LoVo (cell line): ENCODE measurements at regions not wholly inside any gene's neighbourhood (a gene's known extent, or its start where the extent isn't known, plus 50 kb on each side); places are given as distances from the start of the nearest gene placed in this dataset.

Source experiments
- DNase-seq: peaks from one replicate; pipeline ENCODE4 v3.0.0-alpha.2; 2016; ENCODE audit warnings: low spot score

DNA sequence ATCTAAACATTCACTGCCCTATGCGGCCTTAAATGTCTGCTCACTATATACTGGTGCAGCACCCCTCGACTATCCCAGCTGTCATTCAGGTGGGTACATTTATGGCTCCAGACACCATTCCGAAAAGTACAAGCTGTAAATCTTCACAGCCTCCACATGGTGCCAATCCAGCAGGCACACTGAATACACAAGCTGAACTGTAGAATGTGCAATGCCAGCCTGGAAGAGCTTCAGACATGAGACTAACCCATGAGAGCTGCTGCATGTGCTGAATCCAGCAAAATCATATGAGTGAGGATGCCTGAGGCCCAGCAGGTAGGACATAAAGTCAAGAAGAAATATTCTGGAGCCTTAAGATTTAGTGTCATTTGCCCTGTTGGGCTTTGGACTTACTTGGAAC is 483.8 kb upstream of the GRIA1 start:
- no peak for DNase-seq

DNA sequence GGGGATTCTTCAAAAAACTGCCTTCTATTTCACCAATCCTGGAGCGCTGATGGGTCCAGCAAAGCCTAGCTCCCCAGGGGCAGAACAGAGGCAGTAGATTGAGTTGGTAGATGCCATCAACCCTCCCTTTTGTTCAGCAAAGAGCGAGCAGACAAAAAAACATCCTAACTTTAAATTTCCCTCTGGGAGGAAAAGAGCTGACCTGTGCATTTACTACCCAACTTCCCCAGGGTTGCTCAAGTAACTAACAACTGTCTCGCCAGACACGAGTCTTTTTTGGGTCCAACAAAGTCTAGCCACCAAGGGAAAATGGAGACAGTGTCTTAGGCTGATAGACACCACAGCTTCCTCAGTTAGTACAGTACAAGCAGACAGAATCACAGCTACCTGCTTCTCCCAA is 476.3 kb upstream of the GRIA1 start:
- no peak for DNase-seq

DNA sequence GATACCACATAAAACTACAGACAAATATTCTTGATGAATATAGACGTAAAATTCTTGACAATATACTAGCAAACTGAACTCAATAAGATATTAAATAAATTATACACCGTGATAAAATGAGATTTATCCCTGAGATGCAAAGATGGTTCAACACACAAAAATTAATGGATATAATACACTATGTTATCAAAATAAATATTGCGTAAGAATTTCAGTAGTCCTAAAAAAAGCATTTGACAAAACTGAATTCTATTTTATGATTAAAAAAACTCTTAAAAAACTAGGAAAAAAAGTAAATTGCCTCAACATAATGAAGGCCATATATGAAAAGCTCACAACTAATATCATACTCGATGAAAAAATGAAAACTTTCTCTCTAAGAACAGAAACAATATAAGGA is 472.3 kb upstream of the GRIA1 start:
- no peak for DNase-seq

DNA sequence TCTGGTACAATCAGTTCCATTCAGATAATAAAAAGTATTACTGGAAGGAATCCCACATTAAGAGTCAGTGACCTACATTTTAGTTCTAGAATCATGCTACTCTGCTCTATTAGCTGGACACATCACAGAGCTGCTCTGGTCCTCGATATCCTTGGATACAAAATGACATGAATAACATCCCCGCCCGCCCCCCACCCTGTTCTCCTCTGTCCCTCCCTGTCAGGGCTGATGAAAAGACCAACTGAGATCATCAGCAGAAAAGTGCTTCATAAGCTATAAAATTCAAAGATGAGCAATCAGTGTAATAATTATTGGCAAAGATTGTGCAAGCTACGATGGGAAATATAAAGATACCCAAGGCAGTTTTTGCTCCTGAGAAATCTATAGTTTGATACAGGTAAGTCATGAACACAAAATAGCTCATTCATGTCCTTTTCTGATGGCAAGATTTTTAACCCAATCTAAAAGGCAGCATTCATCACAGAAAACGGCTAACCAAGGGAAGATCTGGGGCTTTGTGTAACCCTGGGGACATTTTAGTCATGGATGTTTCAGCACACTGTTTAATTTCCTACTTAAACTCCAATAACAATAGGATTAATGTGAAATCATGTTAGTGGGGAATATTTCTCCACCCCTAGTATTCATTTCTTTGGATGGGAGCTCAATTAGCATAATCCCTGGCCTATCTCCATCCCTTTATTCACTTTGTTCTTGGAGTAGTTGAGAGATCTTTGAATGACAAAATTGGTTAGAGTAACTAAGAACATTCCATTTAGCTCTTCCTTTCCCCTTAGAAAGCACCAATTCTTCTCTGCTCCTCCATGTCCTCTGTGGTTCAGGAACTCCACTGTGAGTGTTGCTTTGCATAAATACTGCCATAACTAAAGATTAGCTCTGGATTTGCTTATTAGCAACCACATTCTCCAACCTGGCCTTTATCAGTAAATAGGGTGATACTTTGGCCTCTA is 459.4 kb upstream of the GRIA1 start:
- DNase-seq, result no peak

DNA sequence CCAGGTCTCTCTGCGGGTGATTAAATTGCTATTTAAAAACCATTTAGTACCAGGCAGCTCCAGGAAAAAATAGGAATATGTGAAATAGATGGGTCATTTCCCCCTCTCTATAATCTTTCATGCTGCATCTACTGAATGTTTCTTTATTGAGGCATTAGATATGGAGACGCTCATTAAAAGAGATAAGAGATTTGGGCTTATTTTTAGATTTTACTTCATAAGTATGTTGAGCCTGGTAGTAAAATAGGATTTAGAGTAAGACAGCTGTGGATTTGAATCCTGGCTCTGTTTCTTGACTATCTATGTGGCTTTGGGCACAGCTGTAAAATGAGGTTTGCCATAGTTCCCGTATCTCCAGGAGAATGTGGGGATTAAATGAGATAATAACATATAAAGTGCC is 451.0 kb upstream of the GRIA1 start:
- DNase-seq, result no peak

DNA sequence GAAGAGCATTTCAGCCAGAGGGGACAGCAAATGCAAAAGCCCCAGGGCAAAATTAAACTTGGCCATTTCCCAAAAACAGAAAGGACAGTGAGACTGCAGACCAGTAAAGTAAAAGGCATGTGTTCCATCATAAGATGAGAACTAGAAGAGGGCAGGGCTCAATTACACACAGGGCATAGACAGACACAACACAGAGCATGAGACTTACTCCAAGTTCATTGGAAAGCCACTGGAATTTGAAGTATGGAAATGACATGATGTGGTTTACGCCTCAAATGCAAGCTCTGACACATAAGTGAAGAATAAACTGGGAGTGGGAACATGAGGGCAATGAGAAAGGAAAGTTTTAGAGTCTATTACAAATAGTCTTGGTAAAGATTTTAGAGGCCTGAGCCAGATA is 446.6 kb upstream of the GRIA1 start:
- DNase-seq, result no peak

DNA sequence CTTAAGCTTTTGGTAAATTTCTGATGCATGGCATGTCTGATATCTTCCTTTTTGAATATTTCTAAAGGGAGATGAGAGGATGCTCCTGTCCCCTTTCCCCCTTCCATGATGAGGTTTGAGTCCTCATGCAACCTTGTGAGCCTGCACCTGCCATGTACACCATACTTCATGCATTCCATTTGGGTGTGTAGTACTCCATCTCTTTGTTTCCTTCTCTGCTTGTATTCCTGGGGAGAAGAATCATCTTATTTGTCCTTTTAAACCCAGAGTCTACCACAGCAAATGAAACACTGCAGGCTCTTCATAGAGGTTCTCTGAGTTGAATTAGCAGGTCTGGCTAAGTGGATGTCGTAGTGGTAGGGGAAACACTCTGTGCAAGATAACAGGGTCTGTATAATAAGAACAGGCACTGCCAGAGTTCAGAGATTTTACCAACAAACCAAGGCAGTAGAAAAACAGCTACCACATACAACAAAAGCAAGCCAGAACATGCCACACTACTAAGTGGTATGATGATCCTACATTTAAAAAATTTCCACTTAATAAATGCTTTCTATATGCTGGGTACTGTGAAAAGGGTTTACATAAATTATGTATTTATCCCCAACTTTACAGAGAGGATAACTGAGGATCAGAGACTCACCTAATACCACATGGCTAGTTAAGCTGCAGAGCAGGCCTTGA is 439.8 kb upstream of the GRIA1 start:
- DNase-seq, result no peak

DNA sequence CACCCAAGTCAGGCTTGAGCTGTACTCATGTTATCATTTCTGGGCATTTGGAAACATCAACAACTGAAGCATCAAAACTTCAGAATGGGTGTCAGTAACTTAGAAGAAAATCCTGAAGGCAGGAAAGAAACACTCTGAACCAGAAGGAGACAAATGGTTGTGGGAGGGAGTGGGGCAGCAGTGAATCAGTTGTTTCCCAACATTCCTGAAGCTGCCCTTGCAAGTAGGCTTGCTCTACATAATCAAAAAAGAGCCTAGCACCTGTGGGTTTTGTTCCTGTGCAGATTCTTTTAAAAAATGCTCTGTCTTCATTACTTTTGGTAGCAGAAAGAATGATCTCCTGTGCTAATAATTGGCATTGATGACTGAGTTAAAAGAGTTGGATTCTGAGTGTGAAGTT is 424.2 kb upstream of the GRIA1 start:
- no peak for DNase-seq

DNA sequence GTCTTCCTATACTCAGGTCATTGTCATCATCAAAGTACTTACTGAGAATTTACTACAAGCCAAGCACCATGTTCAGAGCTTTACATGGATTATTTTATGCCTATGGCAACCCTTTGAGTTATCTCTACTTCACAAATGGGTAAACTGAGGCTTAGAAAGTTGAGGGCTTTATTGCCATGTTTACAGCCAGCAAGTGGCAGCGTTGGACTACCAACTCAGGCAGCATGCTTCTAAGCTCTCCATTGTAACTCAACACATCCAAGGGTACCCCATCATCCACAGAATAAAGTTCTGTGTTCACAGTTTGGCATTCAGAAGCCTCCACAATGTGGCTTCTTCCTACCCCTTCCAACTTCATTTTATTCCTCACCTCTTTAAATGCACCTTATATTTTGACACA is 422.6 kb upstream of the GRIA1 start:
- no peak for DNase-seq

DNA sequence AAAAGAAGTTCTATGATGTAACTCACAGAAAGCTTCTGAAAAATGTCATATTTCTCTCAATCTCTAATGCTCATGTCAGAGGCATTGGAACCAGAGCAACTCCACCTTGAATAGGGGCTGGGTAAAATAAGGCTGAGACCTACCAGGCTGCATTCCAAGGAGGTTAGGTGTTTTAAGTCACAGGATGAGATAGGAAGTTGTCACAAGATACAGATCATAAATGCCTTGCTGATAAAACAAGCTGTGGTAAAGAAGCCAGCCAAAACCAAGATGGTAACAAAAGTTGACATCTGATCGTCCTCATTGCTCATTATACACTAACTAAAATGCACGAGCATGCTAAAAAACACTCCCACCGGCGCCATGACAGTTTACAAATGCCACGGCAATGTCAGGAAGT is 411.1 kb upstream of the GRIA1 start:
- DNase-seq, result no peak

DNA sequence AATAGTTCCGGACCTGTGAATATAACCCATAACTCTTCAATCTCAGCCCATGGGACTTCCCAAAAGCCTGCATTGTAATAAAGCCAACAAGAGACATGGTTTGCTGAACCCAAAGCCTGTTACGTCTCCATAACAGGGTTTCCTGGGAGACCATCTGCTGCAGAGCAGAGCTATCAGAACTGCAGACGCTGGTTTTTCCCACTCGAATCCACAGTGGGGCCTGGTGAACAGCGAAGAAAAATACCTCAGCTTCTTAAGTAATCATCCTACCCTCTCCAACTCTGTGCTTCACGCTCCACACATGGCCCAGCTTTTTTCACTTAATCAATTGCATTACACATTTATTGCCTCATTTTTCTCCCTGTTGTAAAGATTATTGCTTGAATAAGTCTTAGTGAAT is 409.5 kb upstream of the GRIA1 start:
- no peak for DNase-seq

DNA sequence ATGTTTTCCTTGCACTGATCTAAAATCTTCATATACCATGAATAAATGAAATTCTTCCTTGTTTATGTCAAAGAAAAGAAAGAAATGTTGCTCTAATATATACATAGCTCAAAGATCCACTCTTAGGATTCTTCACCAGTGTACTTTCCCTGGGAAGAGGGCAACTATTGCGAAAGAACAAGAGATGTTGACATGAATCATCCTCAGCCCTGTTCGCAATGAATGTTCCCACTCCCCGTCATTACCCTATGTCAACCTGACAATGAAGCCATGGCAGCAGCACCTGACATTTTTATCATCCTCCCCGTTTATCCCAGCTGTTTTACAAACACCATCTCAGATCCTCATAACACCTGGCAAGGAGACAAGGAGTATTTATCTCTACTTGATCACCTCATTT is 409.1 kb upstream of the GRIA1 start:
- no peak for DNase-seq

DNA sequence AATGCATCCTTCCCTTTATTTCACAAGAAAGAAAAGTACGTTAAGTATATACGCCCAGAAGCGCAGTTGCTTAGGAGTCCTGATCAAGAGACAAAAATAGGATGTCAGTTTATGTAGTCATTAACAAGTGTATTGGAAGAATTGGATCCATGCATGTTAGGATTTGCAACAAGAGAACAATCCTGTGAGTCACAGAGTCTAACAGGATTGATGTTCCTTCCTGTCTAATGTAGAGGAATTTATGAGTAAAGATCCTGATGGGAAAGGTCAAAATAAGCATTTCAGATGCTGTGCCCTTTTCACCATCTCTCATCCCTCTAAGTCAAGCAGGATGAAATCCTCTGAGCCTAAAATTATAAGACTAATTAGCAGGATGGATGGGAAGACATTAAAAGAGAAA is 406.0 kb upstream of the GRIA1 start:
- DNase-seq, result no peak

DNA sequence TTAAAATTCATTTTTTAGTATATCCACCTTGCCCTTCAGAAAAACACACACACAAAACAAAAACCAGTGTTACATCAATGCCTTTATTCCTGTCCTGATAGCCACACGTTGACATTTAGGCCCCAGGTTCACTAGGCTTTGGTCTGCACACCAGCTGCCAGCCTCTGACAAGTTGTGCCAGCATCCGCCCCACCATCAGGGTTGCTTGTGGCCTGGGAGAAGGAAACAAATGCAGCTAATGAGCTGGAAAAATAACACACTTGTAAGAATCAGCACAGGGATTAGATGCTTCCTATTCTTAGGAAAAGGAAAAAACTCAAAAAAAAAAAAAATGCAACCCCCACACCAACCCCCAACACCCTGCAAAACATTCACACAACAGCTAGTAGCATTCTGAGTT is 404.0 kb upstream of the GRIA1 start:
- no peak for DNase-seq

DNA sequence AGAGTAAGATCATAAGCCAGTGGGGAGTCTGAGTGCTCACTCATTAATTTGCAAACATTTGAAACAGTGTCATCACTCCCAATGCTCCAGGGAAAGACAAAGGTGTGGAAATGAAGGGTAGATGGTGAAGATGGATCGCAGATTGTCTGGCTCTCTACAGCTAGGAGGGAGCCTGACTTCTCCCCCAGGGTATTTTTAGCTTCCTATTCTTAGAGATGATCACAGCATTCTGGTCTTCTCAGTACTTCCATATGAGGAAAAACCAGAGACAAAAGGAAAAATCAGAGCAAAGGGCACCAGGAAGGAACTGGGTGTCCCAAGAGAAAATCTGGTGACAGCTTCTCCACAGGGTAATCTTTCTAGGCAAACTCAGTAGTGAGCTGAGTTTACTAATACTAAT is 401.9 kb upstream of the GRIA1 start:
- DNase-seq, result no peak

DNA sequence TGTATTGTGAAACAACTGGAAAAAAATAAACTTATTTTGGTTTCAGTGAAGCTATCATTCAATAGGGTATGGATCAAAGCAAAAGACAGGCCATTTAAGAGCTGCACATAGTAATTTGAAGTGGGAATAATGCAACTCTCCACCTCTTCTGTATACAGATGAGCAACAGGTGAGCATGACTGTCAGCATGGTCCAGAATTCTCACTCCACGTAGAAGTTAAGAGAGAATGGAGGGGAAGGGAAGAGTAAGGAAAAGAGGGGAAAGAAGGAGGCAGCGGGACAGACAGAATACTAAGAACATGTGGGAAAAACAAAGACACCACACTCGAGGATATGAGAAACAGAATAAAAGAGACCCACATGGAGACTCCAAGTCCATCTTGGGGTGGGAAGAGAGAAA is 396.1 kb upstream of the GRIA1 start:
- no peak for DNase-seq

DNA sequence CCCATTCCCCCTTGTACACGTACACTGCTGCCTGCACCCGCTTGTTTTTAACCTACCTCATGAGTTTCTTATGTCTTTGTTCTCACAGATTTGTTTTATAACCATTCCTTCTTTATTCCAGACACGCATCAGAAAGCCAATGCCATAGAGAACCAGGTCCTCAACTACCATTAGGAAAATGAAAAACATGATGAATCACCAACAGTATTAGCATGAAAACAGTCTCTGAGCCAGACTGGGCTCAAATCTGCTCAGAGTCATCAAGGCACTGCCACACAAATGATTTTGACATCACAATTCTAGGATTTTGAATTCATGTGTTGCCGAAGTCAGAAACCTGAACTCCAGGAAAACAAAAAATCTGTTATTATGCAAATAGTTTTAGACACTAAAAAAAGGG is 394.1 kb upstream of the GRIA1 start:
- no peak for DNase-seq

DNA sequence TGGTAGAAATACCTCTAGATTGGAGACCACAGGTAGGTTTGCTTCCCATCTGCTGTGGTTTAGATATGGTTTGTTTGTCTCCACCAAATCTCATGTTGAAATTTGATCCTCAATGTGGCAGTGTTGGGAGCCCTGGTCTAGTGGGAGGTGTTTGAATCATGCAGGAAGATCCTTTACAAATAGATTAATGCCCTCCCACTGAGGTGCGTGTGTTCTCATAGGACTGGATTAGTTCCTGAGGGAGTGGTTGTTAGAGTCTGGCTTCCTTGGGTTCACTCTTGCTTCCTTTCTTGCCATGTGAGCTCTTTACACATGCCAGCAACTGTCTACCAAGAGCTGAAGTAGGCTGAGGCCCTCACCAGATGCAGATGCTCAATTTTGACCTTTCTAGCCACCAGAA is 391.1 kb upstream of the GRIA1 start:
- DNase-seq, result no peak

DNA sequence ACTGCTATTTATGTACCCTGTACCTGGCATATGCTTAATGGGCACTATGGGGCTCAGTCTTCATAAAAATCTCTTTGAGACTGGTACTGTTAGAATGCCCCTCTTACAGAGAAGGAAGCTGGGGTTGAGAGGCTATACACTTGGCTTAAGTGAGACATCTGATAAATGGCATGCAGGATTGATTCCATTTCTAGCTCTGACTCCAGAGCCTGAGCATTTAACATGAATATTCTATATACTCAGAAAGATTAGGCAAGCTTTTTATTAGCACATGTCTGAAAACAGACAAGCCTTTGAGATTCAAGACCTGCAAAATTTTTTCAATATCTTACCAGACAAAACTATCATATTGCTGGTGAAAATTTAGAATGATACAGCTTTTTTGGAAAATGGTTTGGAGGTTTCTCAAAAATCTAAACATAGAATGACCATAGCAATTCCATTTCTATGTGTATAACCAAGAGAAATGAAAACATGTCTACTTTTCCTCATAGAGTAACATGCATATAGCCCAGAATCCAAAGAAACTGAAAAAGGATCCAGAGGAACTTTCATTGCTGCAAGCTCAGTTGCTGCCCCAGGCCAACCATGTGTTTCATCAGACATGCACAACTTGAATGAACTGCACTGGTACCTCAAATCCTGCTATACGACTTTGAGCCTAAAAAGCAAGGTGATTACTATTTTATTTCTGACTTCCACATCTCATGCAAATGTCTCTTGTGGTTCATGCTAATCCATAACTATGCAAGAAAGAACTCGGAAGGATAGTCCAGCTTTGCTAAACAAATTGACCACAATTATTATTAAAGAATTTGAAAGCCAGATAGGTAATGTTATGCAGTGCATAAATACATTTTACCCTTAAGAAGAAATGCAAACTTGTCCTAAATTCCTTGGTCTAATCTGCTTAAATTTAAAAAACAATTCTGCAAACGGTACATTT is 389.0 kb upstream of the GRIA1 start:
- no peak for DNase-seq

DNA sequence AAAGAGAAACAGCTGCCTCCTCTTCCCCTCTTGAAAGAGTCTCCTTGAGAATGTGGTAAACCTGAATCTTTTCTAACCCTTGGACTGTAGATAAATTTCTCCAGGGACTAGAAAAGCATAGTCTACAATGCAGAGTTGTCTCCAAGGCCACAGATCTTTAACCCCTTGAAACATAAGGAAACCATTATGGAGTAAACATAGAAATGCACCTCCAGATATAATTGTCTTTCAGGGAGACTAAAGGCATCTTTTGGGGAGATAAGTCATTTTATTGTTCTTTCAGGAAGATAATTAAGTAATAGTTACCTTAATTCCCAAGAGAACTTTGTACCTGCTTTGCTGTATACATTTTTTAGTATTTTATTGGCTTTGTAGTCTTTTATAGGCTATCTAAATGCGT is 373.6 kb upstream of the GRIA1 start:
- no peak for DNase-seq

DNA sequence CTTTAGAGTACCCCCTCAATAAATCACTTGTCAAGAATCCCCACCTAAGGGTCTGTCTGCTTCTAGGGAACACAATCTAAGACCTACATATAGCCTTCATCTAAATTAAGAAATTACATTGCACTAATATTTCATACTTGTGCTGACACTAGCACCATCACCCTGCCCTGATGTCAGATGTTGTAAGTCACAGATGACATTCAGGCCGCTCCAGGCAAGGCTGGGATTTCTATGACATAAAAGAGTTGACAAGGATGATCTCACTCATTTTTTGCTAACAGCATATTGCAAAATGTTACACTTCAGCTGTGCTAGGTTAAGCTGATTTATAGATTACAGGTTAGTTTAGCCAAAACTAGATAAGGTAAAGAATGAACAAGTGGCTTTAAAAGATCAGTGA is 372.5 kb upstream of the GRIA1 start:
- DNase-seq, result no peak

DNA sequence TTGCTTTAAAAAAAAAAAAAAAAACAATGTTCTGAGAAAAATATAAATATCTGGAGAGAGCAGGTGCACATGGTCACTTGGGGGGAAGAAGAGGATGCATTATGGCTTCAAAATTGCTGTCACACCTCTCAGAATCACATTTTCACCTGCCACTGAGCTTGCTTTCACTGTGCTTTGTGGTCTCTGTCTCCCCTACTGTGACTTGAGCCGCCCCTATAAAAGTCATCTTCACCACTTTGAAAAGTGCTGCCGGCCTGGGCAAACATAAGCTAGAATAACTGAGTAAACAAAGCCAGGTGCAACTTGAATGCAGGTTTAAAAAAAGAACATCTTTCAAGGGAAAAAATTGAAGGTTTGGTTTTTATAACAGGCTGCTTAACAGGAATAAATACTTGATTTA is 368.1 kb upstream of the GRIA1 start:
- DNase-seq, result no peak

DNA sequence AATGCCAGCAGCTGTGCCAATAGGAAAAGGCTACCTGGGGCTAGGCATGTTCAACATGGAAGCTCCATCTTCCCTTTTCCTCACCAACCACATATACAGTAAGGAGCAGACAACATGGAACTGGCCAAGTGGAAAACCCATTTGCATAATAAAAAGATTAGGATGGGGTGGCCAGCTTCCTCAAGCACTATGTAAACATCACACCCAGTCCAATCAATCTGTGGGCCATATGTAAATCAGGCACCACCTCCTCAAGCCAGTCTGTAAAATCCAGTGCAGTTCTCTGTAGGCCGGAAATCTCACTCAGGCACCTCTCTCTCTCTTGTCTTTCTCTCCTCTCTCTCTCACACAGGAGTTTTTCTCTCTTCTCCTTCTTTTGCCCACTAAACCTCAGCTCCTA is 360.2 kb upstream of the GRIA1 start:
- no peak for DNase-seq
